CD14-positive monocyte (primary cell): ENCODE measurements at regions not wholly inside any gene's neighbourhood (a gene's known extent, or its start where the extent isn't known, plus 50 kb on each side); places are given as distances from the start of the nearest gene placed in this dataset.

Source experiments
- DNase-seq, 3 donors: peaks; one replicate each; pipeline ENCODE4 v3.0.0-alpha.2; 2011 to 2022
- H2AFZ ChIP-seq: 2 replicates; pipeline ENCODE4 v1.6.0; 2012; ENCODE audit warnings: mild to moderate bottlenecking, low read depth, low read length, inconsistent platforms; ENCODE audit not compliant: insufficient read depth, poor library complexity, severe bottlenecking
- H3K27ac ChIP-seq, 2 donors: 1 replicate in 1 of 2; 2 replicates in 1 of 2; pipeline ENCODE4 v1.5.1; 2012 to 2013; ENCODE audit warnings: low read length in 2 of 2, control low read depth in 1 of 2, inconsistent platforms in 1 of 2, low read depth in 1 of 2, mild to moderate bottlenecking in 1 of 2
- H3K27me3 ChIP-seq, 2 donors: one replicate each; pipeline versions ENCODE4 v1.6.0 to v1.6.1; 2011 to 2013; ENCODE audit warnings: low read length in 2 of 2; ENCODE audit not compliant: control insufficient read depth in 2 of 2, insufficient read depth in 2 of 2
- H3K36me3 ChIP-seq, 2 donors: replicated peaks in 1 of 2; 1 replicate in 1 of 2; 2 replicates in 1 of 2; pipeline versions ENCODE4 v1.5.1 to v1.6.1; 2012 to 2013; ENCODE audit warnings: low read length in 2 of 2, control low read depth in 1 of 2, inconsistent platforms in 1 of 2, mild to moderate bottlenecking in 1 of 2; ENCODE audit not compliant: insufficient read depth in 2 of 2, control insufficient read depth in 1 of 2
- H3K4me1 ChIP-seq, 2 donors: 1 replicate in 1 of 2; 2 replicates in 1 of 2; pipeline versions ENCODE4 v1.5.1 to v1.6.1; 2012 to 2013; ENCODE audit warnings: low read length in 2 of 2, control low read depth in 1 of 2, inconsistent platforms in 1 of 2, mild to moderate bottlenecking in 1 of 2, moderate library complexity in 1 of 2; ENCODE audit not compliant: insufficient read depth in 2 of 2, control insufficient read depth in 1 of 2
- H3K4me2 ChIP-seq: replicated peaks from 2 replicates; pipeline ENCODE3; 2012; ENCODE audit warnings: low read length, moderate library complexity, mild to moderate bottlenecking; ENCODE audit not compliant: poor library complexity, severe bottlenecking; ENCODE audit errors: extremely low read depth
- H3K4me3 ChIP-seq, 3 experiments: fragments of 200-600 bp in 1 of 3; sonication (generic) in 1 of 3; replicated peaks in 1 of 3; 1 replicate in 2 of 3; 2 replicates in 1 of 3; pipeline ENCODE4 v1.5.1; 2011 to 2013; ENCODE audit warnings: low read length in 3 of 3, mild to moderate bottlenecking in 3 of 3, control low read depth in 2 of 3, low read depth in 2 of 3, inconsistent platforms in 1 of 3, moderate library complexity in 1 of 3
- H3K79me2 ChIP-seq: 2 replicates; pipeline ENCODE4 v1.6.0; 2012; ENCODE audit warnings: mild to moderate bottlenecking, control low read depth, inconsistent platforms, low read length, moderate library complexity; ENCODE audit not compliant: insufficient read depth
- H3K9ac ChIP-seq: 2 replicates; pipeline ENCODE4 v1.6.0; 2017; ENCODE audit warnings: low read length, mild to moderate bottlenecking; ENCODE audit not compliant: insufficient read depth, poor library complexity, severe bottlenecking
- H3K9me3 ChIP-seq, 2 donors: replicated peaks in 1 of 2; 1 replicate in 1 of 2; 2 replicates in 1 of 2; pipeline versions ENCODE4 v1.5.1 to v1.6.1; 2012 to 2013; ENCODE audit warnings: low read length in 2 of 2, control low read depth in 1 of 2; ENCODE audit not compliant: control insufficient read depth in 1 of 2, insufficient read depth in 1 of 2
- H4K20me1 ChIP-seq: 2 replicates; pipeline ENCODE4 v1.6.0; 2012; ENCODE audit warnings: mild to moderate bottlenecking, low read length, control low read depth, moderate library complexity; ENCODE audit not compliant: insufficient read depth
- H3K27ac Mint-ChIP-seq, 7 donors: one replicate each; pipeline ENCODE4 v1.8.0; 2020; ENCODE audit warnings: mild to moderate bottlenecking in 7 of 7, mixed read lengths in 7 of 7, moderate library complexity in 6 of 7, inconsistent platforms in 2 of 7
- H3K27me3 Mint-ChIP-seq, 3 donors: one replicate each; pipeline ENCODE4 v1.8.0; 2021 to 2022; ENCODE audit warnings: low read depth in 3 of 3, mild to moderate bottlenecking in 3 of 3, mixed read lengths in 3 of 3, moderate library complexity in 3 of 3, inconsistent platforms in 1 of 3
- H3K36me3 Mint-ChIP-seq, 2 donors: one replicate each; pipeline ENCODE4 v1.8.0; 2020; ENCODE audit warnings: mixed read lengths in 2 of 2, inconsistent platforms in 1 of 2, mild to moderate bottlenecking in 1 of 2
- H3K4me1 Mint-ChIP-seq: one replicate; pipeline ENCODE4 v1.8.0; 2020; ENCODE audit warnings: mild to moderate bottlenecking, mixed read lengths
- H3K4me3 Mint-ChIP-seq, 2 donors: one replicate each; pipeline ENCODE4 v1.8.0; 2020; ENCODE audit warnings: mild to moderate bottlenecking in 2 of 2, mixed read lengths in 2 of 2, moderate library complexity in 1 of 2
- H3K9me3 Mint-ChIP-seq, 7 donors: one replicate each; pipeline ENCODE4 v1.8.0; 2020 to 2022; ENCODE audit warnings: mixed read lengths in 7 of 7, mild to moderate bottlenecking in 6 of 7, moderate library complexity in 6 of 7, inconsistent platforms in 2 of 7
- WGBS: methylation state at CpG from one replicate; pipeline ENCODE4 v1.1.5; 2013; ENCODE audit warnings: missing lambda C conversion rate; ENCODE audit not compliant: insufficient coverage; 5-methylcytosine and 5-hydroxymethylcytosine counted together
- intact Hi-C, 2 donors: fragments of 100-400 bp; cut with micrococcal nuclease; formaldehyde crosslinking; loops; one replicate each; pipeline versions ENCODE4 v1.15.0 to v1.15.1; 2023
- TF ChIP-seq, protein P1 (sequence below): fragments of 200-600 bp; IDR thresholded peaks from one replicate; pipeline ENCODE4 v1.8.0; 2022; ENCODE audit warnings: antibody characterized with exemption, mild to moderate bottlenecking

DNA sequence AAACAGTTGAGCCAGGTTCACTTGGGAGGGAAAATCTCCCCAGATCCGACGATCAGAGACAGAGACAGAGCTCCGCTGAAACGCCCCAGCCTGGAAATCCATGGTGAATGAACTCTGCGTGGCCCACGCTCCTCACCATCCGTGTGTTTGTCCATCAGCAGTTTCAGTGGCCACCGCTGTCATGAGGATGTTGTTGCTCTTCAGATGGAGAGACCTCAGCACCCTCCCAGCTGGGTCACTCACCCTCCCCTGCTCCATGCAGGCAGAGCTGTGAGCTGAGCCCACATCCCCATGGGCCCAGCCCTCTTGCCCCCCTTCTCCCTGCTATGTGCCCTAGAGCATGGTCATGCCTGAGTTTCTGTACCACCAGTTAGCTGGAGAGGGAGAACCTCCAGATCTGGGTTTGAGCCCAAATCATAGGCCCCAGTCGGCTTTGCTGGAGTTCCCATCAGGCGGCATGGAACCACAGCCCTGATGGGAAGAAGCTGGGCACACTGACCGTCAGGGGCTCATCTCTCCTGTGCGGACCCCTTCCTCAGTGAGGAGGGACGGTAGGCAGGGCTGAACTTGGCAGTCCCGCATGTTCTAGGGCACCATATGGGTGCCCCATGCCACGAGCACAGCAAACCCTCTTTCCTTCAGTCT, 154.4 kb upstream of the COL5A1 start:
- Histone ChIP-seq H3K9ac (no peak overlapping the region), H3K36me3 (no peaks in the 10 kb centered on the region), H3K27me3 (no peaks in the 10 kb centered on the region), H3K4me1 (no peaks in the 10 kb centered on the region), H3K27ac (no peak overlapping the region), H3K9me3 (no peaks in the 10 kb centered on the region), H3K79me2 (no peaks in the 10 kb centered on the region), H4K20me1 (no peaks in the 10 kb centered on the region), H2AFZ (no peak overlapping the region), H3K4me2 (no peak overlapping the region), H3K4me3 (no peak overlapping the region)
- no peak overlapping the region for H3K27ac Mint-ChIP-seq
- DNase-seq, result no peak
- H3K27me3 Mint-ChIP-seq, result peaks cover 2 to 8% (median 2%) of the 10 kb centered on the region in 3 donors
- WGBS, result 91% methylated on average over 12 of the region's 15 CpGs
- H3K4me1 Mint-ChIP-seq, result peaks cover 7% of the 10 kb centered on the region
- intact Hi-C loops, result no loop called here
- H3K36me3 Mint-ChIP-seq, result no peaks in the 10 kb centered on the region
- H3K9me3 Mint-ChIP-seq, result peaks cover 0 to 2% (median 0%) of the 10 kb centered on the region in 7 donors
- TF ChIP-seq, protein P1, sequence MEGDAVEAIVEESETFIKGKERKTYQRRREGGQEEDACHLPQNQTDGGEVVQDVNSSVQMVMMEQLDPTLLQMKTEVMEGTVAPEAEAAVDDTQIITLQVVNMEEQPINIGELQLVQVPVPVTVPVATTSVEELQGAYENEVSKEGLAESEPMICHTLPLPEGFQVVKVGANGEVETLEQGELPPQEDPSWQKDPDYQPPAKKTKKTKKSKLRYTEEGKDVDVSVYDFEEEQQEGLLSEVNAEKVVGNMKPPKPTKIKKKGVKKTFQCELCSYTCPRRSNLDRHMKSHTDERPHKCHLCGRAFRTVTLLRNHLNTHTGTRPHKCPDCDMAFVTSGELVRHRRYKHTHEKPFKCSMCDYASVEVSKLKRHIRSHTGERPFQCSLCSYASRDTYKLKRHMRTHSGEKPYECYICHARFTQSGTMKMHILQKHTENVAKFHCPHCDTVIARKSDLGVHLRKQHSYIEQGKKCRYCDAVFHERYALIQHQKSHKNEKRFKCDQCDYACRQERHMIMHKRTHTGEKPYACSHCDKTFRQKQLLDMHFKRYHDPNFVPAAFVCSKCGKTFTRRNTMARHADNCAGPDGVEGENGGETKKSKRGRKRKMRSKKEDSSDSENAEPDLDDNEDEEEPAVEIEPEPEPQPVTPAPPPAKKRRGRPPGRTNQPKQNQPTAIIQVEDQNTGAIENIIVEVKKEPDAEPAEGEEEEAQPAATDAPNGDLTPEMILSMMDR, result no peak
- no peak overlapping the region for H3K4me3 Mint-ChIP-seq

DNA sequence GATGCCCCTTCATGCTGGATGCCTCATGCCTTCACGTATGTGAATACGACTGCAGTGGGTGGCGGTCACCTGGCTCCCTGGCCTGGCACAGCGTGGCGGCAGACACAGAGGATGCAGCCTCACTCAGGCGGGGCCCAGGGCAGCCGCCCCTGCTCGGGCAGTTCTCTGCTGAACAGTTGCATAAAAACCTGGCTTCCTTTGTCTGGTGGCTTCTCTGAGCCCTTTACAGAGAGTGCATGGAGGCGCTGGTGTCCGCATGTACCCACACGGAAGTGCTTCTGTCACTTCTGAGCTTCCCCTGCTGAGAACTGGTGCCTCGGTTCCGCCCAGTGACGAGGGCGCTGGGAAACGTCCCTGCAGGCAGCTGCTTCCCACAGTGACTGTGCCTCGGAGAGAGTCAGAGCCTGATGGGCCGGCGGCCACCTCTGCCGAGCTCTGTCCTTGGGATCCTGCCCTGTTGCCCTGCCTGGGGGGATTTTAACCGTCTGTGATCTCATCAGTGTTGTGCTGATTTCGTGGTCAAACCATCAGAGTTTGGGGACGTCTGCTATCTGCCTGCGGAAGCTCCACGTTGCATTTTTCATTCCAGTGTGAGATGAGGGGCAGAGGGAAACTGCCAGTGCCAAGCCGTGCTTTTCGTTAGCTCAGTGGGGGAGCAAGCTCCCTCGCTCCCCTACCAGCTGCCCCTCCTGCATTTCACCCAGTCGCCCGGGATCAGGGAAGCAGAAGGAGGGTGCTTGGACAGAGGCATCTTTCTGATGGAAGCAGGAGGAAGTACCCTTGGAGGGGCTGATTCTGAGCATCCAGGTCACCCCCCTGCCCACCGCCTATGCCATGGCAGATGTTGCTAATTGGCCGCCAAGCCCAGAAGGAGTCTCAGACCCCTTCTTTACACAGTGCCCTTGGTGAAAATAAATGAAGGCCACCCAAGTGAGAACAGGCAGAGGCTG, 153.0 kb upstream of the COL5A1 start:
- no peak overlapping the region for H2AFZ ChIP-seq
- H3K9me3 ChIP-seq, result no peaks in the 10 kb centered on the region
- Mint-ChIP-seq H3K27me3 (peaks cover 2 to 8% (median 3%) of the 10 kb centered on the region in 3 donors), H3K27ac (no peak overlapping the region), H3K4me3 (no peak overlapping the region), H3K36me3 (no peaks in the 10 kb centered on the region), H3K4me1 (peaks cover 7% of the 10 kb centered on the region), H3K9me3 (peaks cover 0 to 5% (median 0%) of the 10 kb centered on the region in 7 donors)
- TF ChIP-seq, protein P1, result no peak
- H3K4me3 ChIP-seq, result no peak overlapping the region
- no peaks in the 10 kb centered on the region for H3K36me3 ChIP-seq
- no peaks in the 10 kb centered on the region for H3K79me2 ChIP-seq
- no peak for DNase-seq
- no peak overlapping the region for H3K9ac ChIP-seq
- H3K27me3 ChIP-seq, result no peaks in the 10 kb centered on the region
- H3K4me1 ChIP-seq, result no peaks in the 10 kb centered on the region
- H3K27ac ChIP-seq, result no peak overlapping the region
- H4K20me1 ChIP-seq, result no peaks in the 10 kb centered on the region
- intact Hi-C loops, result no loop called here
- 90% methylated on average over 26 of the region's 32 CpGs for WGBS
- H3K4me2 ChIP-seq, result no peak overlapping the region
